IPS-18a (cell line): ENCODE measurements at regions not wholly inside any gene's neighbourhood (a gene's known extent, or its start where the extent isn't known, plus 50 kb on each side); places are given as distances from the start of the nearest gene placed in this dataset.

Experiments
- H3K27ac ChIP-seq: one replicate; pipeline ENCODE4 v1.5.1; 2013; ENCODE audit warnings: low read length
- H3K27me3 ChIP-seq: one replicate; pipeline ENCODE4 v1.6.1; 2013; ENCODE audit warnings: mild to moderate bottlenecking, low read length; ENCODE audit not compliant: control insufficient read depth, insufficient read depth
- H3K36me3 ChIP-seq: one replicate; pipeline ENCODE4 v1.6.1; 2013; ENCODE audit warnings: low read depth, low read length; ENCODE audit not compliant: control insufficient read depth
- H3K4me1 ChIP-seq: one replicate; pipeline ENCODE4 v1.6.1; 2013; ENCODE audit warnings: low read depth, low read length; ENCODE audit not compliant: control insufficient read depth
- H3K4me3 ChIP-seq: one replicate; pipeline ENCODE4 v1.5.1; 2013; ENCODE audit warnings: low read length
- H3K9ac ChIP-seq: one replicate; pipeline ENCODE4 v1.6.1; 2013; ENCODE audit warnings: mild to moderate bottlenecking, low read length, moderate library complexity
- H3K9me3 ChIP-seq: one replicate; pipeline ENCODE4 v1.6.1; 2013; ENCODE audit warnings: low read depth, low read length; ENCODE audit not compliant: control insufficient read depth

- peaks cover 2% of the 10 kb centered on the region for H3K9me3 ChIP-seq
- H3K4me3 ChIP-seq, result no peak overlapping the region
- H3K27me3 ChIP-seq, result no peaks in the 10 kb centered on the region
- no peaks in the 10 kb centered on the region for H3K4me1 ChIP-seq
- H3K27ac ChIP-seq, result no peak overlapping the region
- H3K36me3 ChIP-seq, result no peaks in the 10 kb centered on the region
- no peak overlapping the region for H3K9ac ChIP-seq
Observed at GRCh38 chr21:23890652-23891051, 1716.6 kb downstream of the MRPL39 start.

- Histone ChIP-seq H3K27ac (no peak overlapping the region), H3K9me3 (peaks cover 7% of the 10 kb centered on the region), H3K4me3 (no peak overlapping the region), H3K4me1 (no peaks in the 10 kb centered on the region), H3K27me3 (no peaks in the 10 kb centered on the region), H3K9ac (no peak overlapping the region), H3K36me3 (no peaks in the 10 kb centered on the region)
Observed at GRCh38 chr21:23887725-23888306, 1719.5 kb downstream of the MRPL39 start.

GRCh38 chr21:23886828-23887724 lies 1720.2 kb downstream of the MRPL39 start:
- Histone ChIP-seq H3K27me3 (no peaks in the 10 kb centered on the region), H3K36me3 (no peaks in the 10 kb centered on the region), H3K4me3 (no peak overlapping the region), H3K9me3 (peaks cover 7% of the 10 kb centered on the region), H3K9ac (no peak overlapping the region), H3K4me1 (no peaks in the 10 kb centered on the region), H3K27ac (no peak overlapping the region)

GRCh38 chr21:23881783-23882182 lies 1725.5 kb downstream of the MRPL39 start:
- no peaks in the 10 kb centered on the region for H3K4me1 ChIP-seq
- H3K36me3 ChIP-seq, result no peaks in the 10 kb centered on the region
- no peaks in the 10 kb centered on the region for H3K27me3 ChIP-seq
- H3K4me3 ChIP-seq, result no peak overlapping the region
- H3K27ac ChIP-seq, result no peak overlapping the region
- peaks cover 12% of the 10 kb centered on the region for H3K9me3 ChIP-seq
- no peak overlapping the region for H3K9ac ChIP-seq

GRCh38 chr21:23876925-23877558 lies 1730.2 kb downstream of the MRPL39 start:
- Histone ChIP-seq H3K9ac (no peak overlapping the region), H3K4me1 (no peaks in the 10 kb centered on the region), H3K4me3 (no peak overlapping the region), H3K27ac (no peak overlapping the region), H3K9me3 (peaks cover 11% of the 10 kb centered on the region), H3K36me3 (no peaks in the 10 kb centered on the region), H3K27me3 (no peaks in the 10 kb centered on the region)

- Histone ChIP-seq H3K4me1 (no peaks in the 10 kb centered on the region), H3K27me3 (no peaks in the 10 kb centered on the region), H3K27ac (no peak overlapping the region), H3K9me3 (peaks cover 11% of the 10 kb centered on the region), H3K9ac (no peak overlapping the region), H3K4me3 (no peak overlapping the region), H3K36me3 (no peaks in the 10 kb centered on the region)
Observed at GRCh38 chr21:23874271-23874670, 1733.0 kb downstream of the MRPL39 start.

- Histone ChIP-seq H3K27me3 (no peaks in the 10 kb centered on the region), H3K36me3 (no peaks in the 10 kb centered on the region), H3K9me3 (peaks cover 4% of the 10 kb centered on the region), H3K9ac (no peak overlapping the region), H3K27ac (no peak overlapping the region), H3K4me3 (no peak overlapping the region), H3K4me1 (no peaks in the 10 kb centered on the region)
Observed at GRCh38 chr21:23861911-23862504, 1745.3 kb downstream of the MRPL39 start.

- Histone ChIP-seq H3K36me3 (no peaks in the 10 kb centered on the region), H3K9me3 (no peaks in the 10 kb centered on the region), H3K9ac (no peak overlapping the region), H3K4me1 (no peaks in the 10 kb centered on the region), H3K27me3 (no peaks in the 10 kb centered on the region), H3K27ac (no peak overlapping the region), H3K4me3 (no peak overlapping the region)
Observed at GRCh38 chr21:23858878-23859277, 1748.4 kb downstream of the MRPL39 start.

- H3K36me3 ChIP-seq, result no peaks in the 10 kb centered on the region
- no peaks in the 10 kb centered on the region for H3K4me1 ChIP-seq
- no peak overlapping the region for H3K27ac ChIP-seq
- no peaks in the 10 kb centered on the region for H3K9me3 ChIP-seq
- H3K9ac ChIP-seq, result no peak overlapping the region
- no peak overlapping the region for H3K4me3 ChIP-seq
- H3K27me3 ChIP-seq, result no peaks in the 10 kb centered on the region
Observed at GRCh38 chr21:23853796-23854379, 1753.4 kb downstream of the MRPL39 start.

- Histone ChIP-seq H3K9me3 (peaks cover 23% of the 10 kb centered on the region), H3K4me3 (no peak overlapping the region), H3K27me3 (no peaks in the 10 kb centered on the region), H3K9ac (no peak overlapping the region), H3K36me3 (no peaks in the 10 kb centered on the region), H3K4me1 (no peaks in the 10 kb centered on the region), H3K27ac (no peak overlapping the region)
Observed at GRCh38 chr21:23837564-23837963, 1769.7 kb downstream of the MRPL39 start.

GRCh38 chr21:23822760-23823159 lies 1784.5 kb downstream of the MRPL39 start:
- Histone ChIP-seq H3K9ac (no peak overlapping the region), H3K4me3 (no peak overlapping the region), H3K36me3 (no peaks in the 10 kb centered on the region), H3K27ac (no peak overlapping the region), H3K4me1 (no peaks in the 10 kb centered on the region), H3K9me3 (peaks cover 16% of the 10 kb centered on the region), H3K27me3 (no peaks in the 10 kb centered on the region)
